Right renal cortex interstitium (tissue), 3 donors: ENCODE measurements at regions not wholly inside any gene's neighbourhood (a gene's known extent, or its start where the extent isn't known, plus 50 kb on each side); places are given as distances from the start of the nearest gene placed in this dataset.

Experiments
- DNase-seq, 3 donors: peaks; one replicate each; pipeline ENCODE4 v3.0.0-alpha.2; 2013; ENCODE audit warnings: low read depth in 3 of 3, low spot score in 2 of 3

- DNase-seq: no peak
Observed at GRCh38 chrX:79300856-79301255, 66.3 kb downstream of the ITM2A start.

DNA sequence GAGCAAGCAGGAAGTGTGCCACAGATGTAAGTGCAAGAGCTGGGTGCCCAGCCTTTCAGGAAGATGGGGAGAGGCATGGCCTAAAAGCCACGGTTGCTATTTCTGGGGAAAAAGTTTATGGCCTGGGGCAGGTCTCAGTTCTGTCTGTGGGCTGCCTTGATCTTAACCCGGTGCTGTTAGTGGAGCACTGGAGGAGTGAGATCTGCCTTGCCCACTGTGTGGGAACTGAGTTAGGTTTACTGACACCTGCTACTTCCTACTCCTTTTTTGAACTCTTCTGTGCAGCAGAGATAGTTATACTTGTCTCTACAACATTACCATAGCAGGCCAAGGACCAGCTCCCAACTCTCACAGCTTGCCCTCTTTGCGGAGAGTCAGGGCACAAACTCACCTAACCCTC, 76.5 kb downstream of the ITM2A start:
- no peak for DNase-seq

DNA sequence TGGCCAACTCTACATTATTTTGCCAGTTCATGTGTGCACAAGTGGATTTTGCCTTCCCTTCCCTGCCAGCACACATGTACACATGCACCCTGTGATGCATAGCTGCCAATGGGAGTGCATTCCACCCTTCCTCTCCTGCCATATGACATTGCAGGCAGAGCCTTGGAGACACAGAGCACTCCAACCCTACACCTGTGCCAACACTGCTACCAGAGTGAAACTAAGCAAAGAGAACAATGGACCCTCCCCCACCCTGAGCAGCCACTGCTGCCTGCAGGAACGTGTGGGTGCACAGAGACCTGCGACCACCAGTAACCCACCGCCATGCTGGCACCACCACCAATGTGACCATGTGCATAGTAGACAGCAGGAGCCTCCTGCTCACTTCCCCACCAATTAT, 78.4 kb downstream of the ITM2A start:
- no peak for DNase-seq

GRCh38 chrX:79287724-79288123, 79.4 kb downstream of the ITM2A start:
- DNase-seq: no peak

DNA sequence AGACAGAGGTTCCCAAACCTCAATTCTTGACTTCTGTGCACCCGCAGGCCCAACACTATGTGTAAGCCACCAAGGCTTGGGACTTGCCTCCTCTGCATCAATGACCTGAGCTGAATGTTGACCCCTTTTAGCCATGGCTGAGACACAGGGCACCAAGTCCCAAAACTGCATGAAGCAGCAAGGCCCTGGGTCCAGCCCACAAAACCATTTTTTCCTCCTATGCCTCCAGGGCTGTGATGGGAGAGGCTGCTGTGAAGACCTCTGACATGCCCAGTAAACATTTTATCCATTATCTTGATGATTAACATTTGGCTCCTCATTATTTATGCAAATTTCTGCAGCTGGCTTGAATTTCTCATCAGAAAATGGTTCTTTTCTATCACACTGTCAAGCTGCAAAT, 85.4 kb downstream of the ITM2A start:
- DNase-seq: no peak

GRCh38 chrX:79270401-79270800, 96.7 kb downstream of the ITM2A start:
- DNase-seq: peak in 1 of 3 donors; percentile 0

DNA sequence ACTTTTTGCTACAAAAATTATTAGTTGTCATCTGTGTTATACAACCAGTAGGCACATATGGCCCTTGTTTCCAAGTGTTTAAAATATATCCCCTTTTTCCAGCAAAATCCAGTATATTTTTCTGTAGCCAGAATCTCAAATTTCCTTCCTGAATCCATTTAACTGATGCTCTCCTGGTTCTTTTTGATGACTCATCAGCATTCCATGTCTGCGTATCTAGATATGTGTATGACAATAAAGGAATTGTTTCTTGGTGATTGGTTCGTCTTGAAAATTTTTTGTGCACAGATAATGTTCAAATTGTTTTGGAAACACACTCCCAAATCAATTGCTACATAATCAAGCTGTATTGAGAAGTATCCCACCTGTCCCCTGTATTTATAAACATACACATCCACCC, 98.3 kb downstream of the ITM2A start:
- no peak for DNase-seq

- DNase-seq: no peak
Observed at GRCh38 chrX:79266702-79267101, 100.4 kb downstream of the ITM2A start.

GRCh38 chrX:79263550-79263949, 103.6 kb downstream of the ITM2A start:
- DNase-seq: no peak

GRCh38 chrX:79259073-79259689, 108.0 kb downstream of the ITM2A start:
- no peak for DNase-seq

DNA sequence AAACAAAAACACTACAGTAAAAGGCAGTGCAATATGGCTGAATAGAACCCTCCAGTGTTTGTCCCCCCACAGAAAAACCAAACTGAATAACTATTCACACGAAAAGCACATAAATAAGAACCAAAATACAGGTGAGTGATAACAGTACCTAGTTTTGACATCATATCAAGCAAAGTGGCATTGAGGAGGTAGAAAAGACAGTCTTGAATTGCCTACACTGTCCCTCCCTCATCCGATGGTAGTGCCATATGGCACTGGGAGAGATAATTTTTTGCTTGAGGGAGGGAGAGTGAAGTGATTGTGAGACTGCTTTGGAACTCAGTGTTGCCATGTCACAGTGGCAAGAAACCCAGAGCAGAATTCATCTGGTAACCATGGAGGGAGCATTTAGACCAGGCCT, 99.2 kb downstream of the GPR174 start:
- no peak for DNase-seq

DNA sequence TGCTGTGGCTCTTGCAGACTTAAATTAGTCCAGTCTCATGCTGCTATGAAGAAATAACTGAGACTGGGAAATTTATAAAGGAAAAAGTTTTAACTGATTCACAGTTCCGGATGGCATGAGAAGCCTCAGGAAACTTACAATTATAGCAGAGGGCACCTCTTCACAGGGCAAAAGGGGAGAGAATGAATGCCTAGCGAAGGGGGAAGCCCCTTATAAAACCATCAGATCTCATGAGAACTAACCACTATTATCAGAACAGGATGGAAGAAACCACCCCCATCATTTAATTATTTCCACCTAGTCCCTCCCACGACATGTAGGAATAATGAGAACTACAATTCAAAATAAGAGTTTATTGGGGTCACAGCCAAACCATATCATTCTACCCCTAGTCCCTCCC, 91.4 kb downstream of the GPR174 start:
- no peak for DNase-seq

- no peak for DNase-seq
Observed at GRCh38 chrX:79231662-79232061, 87.2 kb downstream of the GPR174 start.
